HCT116 (cell line): ENCODE measurements at regions not wholly inside any gene's neighbourhood (a gene's known extent, or its start where the extent isn't known, plus 50 kb on each side); places are given as distances from the start of the nearest gene placed in this dataset.

Source experiments
- CTCF ChIP-seq, 3 experiments: fragments of 200-600 bp in 1 of 3; sonication (generic) in 1 of 3; IDR thresholded peaks in 2 of 3; conservative IDR thresholded peaks in 1 of 3; 2 replicates each; pipeline ENCODE4 v1.5.1; 2012 to 2017; ENCODE audit warnings: low read depth in 2 of 3, low read length in 2 of 3, antibody characterized with exemption in 1 of 3, borderline replicate concordance in 1 of 3, control low read depth in 1 of 3, mild to moderate bottlenecking in 1 of 3, mixed read lengths in 1 of 3, mixed run types in 1 of 3, moderate library complexity in 1 of 3; ENCODE audit not compliant: insufficient read depth in 1 of 3
- EGR1 ChIP-seq: IDR thresholded peaks from 2 replicates; pipeline ENCODE4 v1.6.1; 2012; ENCODE audit warnings: low read depth
- ELF1 ChIP-seq: IDR thresholded peaks from 2 replicates; pipeline ENCODE4 v1.6.1; 2012; ENCODE audit warnings: low read depth, borderline replicate concordance
- EZH2phosphoT487 ChIP-seq: fragments of 200-600 bp; IDR thresholded peaks from 2 replicates; pipeline ENCODE4 v1.6.1; 2018; ENCODE audit warnings: antibody characterized with exemption, borderline replicate concordance
- FOSL1 ChIP-seq: IDR thresholded peaks from 2 replicates; pipeline ENCODE4 v1.6.1; 2012; ENCODE audit warnings: low read depth
- POLR2A ChIP-seq: IDR thresholded peaks from 2 replicates; pipeline ENCODE4 v1.7.0; 2011; ENCODE audit warnings: borderline replicate concordance; ENCODE audit not compliant: insufficient read depth, insufficient read length; ENCODE audit errors: extremely low read depth
- RAD21 ChIP-seq: IDR thresholded peaks from 2 replicates; pipeline ENCODE4 v1.6.1; 2012; ENCODE audit warnings: low read depth, mild to moderate bottlenecking
- SP1 ChIP-seq: IDR thresholded peaks from 2 replicates; pipeline ENCODE4 v1.6.1; 2012; ENCODE audit warnings: low read depth
- ZFX ChIP-seq: fragments of 450-650 bp; IDR thresholded peaks from 2 replicates; pipeline ENCODE4 v1.6.1; 2017
- ZNF274 ChIP-seq: fragments of 200-500 bp; sonication (Bioruptor generic); IDR thresholded peaks from 2 replicates; pipeline ENCODE4 v1.6.1; 2014; ENCODE audit warnings: mild to moderate bottlenecking, low read depth, low read length, inconsistent platforms

- TF ChIP-seq POLR2A (no peak), CTCF (IDR thresholded peaks at IDR 0.05 in 2 of 3, conservative IDR thresholded peaks at IDR 0.05 in 1 of 3; ENCODE audit: borderline replicate concordance in 1 of 3, insufficient read depth in 1 of 3, low read depth in 2 of 3, low read length in 2 of 3) (no peak), RAD21 (no peak), ELF1 (no peak), FOSL1 (no peak), ZFX (no peak), ZNF274 (no peak), SP1 (no peak), EGR1 (no peak), EZH2phosphoT487 (no peak)
Measured at GRCh38 chr3:110932567-110932966, 139.0 kb upstream of the NECTIN3 start.
